DOHH2 (cell line): ENCODE measurements at regions not wholly inside any gene's neighbourhood (a gene's known extent, or its start where the extent isn't known, plus 50 kb on each side); places are given as distances from the start of the nearest gene placed in this dataset.

Experiments used
- H3F3A ChIP-seq: fragments of 200-600 bp; sonication (generic), shearing (Covaris generic); 2 replicates; pipeline ENCODE4 v1.6.0; 2016; ENCODE audit warnings: antibody characterized with exemption, mild to moderate bottlenecking; ENCODE audit not compliant: control insufficient read depth, insufficient read depth
- H3K27ac ChIP-seq: fragments of 200-600 bp; sonication (generic); 2 replicates; pipeline ENCODE4 v1.5.1; 2014; ENCODE audit warnings: low read depth, mild to moderate bottlenecking, low read length, moderate library complexity
- H3K27me3 ChIP-seq: fragments of 200-600 bp; sonication (generic); 2 replicates; pipeline ENCODE4 v1.6.1; 2014; ENCODE audit warnings: mild to moderate bottlenecking, low read length, mixed read lengths; ENCODE audit not compliant: control insufficient read depth
- H3K36me3 ChIP-seq: fragments of 200-600 bp; sonication (generic); 2 replicates; pipeline ENCODE4 v1.6.1; 2014; ENCODE audit warnings: mild to moderate bottlenecking, low read length, moderate library complexity, mixed read lengths; ENCODE audit not compliant: control insufficient read depth
- H3K4me1 ChIP-seq: fragments of 200-600 bp; sonication (generic); 2 replicates; pipeline ENCODE4 v1.6.1; 2014; ENCODE audit warnings: mild to moderate bottlenecking, low read length, mixed read lengths; ENCODE audit not compliant: control insufficient read depth
- H3K4me2 ChIP-seq: fragments of 200-600 bp; sonication (generic); 2 replicates; pipeline ENCODE4 v1.6.0; 2014; ENCODE audit warnings: mild to moderate bottlenecking, low read length, moderate library complexity
- H3K4me3 ChIP-seq: fragments of 200-600 bp; sonication (generic); 2 replicates; pipeline ENCODE4 v1.5.1; 2014; ENCODE audit warnings: mild to moderate bottlenecking, low read length, mixed read lengths
- H3K79me2 ChIP-seq: fragments of 200-600 bp; sonication (generic); 2 replicates; pipeline ENCODE4 v1.6.1; 2014; ENCODE audit warnings: mild to moderate bottlenecking, low read length, mixed read lengths; ENCODE audit not compliant: control insufficient read depth
- H3K9me2 ChIP-seq: fragments of 200-600 bp; sonication (generic); replicated peaks from 2 replicates; pipeline ENCODE4 v1.6.1; 2014; ENCODE audit warnings: mild to moderate bottlenecking, low read length, mixed read lengths; ENCODE audit not compliant: control insufficient read depth
- H3K9me3 ChIP-seq: fragments of 200-600 bp; sonication (generic); 2 replicates; pipeline ENCODE4 v1.6.1; 2014; ENCODE audit warnings: antibody characterized with exemption, low read length, mixed read lengths; ENCODE audit not compliant: control insufficient read depth, insufficient read depth
- H4K20me1 ChIP-seq: fragments of 200-600 bp; sonication (generic); 2 replicates; pipeline ENCODE4 v1.6.0; 2014; ENCODE audit warnings: low read depth, mild to moderate bottlenecking, antibody characterized with exemption, low read length, moderate library complexity; ENCODE audit not compliant: control insufficient read depth, insufficient read depth
- CTCF ChIP-seq: fragments of 200-600 bp; sonication (generic); IDR thresholded peaks from one replicate; pipeline ENCODE4 v1.5.1; 2014; ENCODE audit warnings: antibody characterized with exemption, mild to moderate bottlenecking, low read depth, low read length; ENCODE audit not compliant: poor library complexity, severe bottlenecking
- EZH2phosphoT487 ChIP-seq: fragments of 200-600 bp; sonication (generic); IDR thresholded peaks from 2 replicates; pipeline ENCODE4 v1.6.1; 2017; ENCODE audit warnings: borderline replicate concordance, mild to moderate bottlenecking, antibody characterized with exemption, low read length, moderate library complexity, mixed read lengths

- TF ChIP-seq CTCF (no peak), EZH2phosphoT487 (no peak)
- H3K4me2 ChIP-seq: no peak overlapping the region
- H4K20me1 ChIP-seq: no peaks in the 10 kb centered on the region
- H3K27me3 ChIP-seq: no peaks in the 10 kb centered on the region
- no peaks in the 10 kb centered on the region for H3K36me3 ChIP-seq
- no peak overlapping the region for H3K27ac ChIP-seq
- H3K9me2 ChIP-seq: no peaks in the 10 kb centered on the region
- H3F3A ChIP-seq: no peaks in the 10 kb centered on the region
- no peaks in the 10 kb centered on the region for H3K9me3 ChIP-seq
- H3K79me2 ChIP-seq: no peaks in the 10 kb centered on the region
- no peak overlapping the region for H3K4me3 ChIP-seq
- H3K4me1 ChIP-seq: no peaks in the 10 kb centered on the region
Observed at GRCh38 chr16:87243478-87243877, 73.7 kb downstream of the C16orf95 start.

- Histone ChIP-seq H3K27ac (no peak overlapping the region), H3K4me2 (no peak overlapping the region)
Observed at GRCh38 chr16:87244636-87245197, 72.5 kb downstream of the C16orf95 start.

GRCh38 chr16:87245511-87245910 lies 71.7 kb downstream of the C16orf95 start:
- no peak for TF ChIP-seq CTCF
- no peak for TF ChIP-seq EZH2phosphoT487
- Histone ChIP-seq H3K4me3 (no peak overlapping the region), H3K9me2 (no peaks in the 10 kb centered on the region), H3F3A (no peaks in the 10 kb centered on the region), H4K20me1 (no peaks in the 10 kb centered on the region), H3K4me1 (no peaks in the 10 kb centered on the region), H3K79me2 (no peaks in the 10 kb centered on the region), H3K27ac (no peak overlapping the region), H3K27me3 (no peaks in the 10 kb centered on the region), H3K36me3 (no peaks in the 10 kb centered on the region), H3K4me2 (no peak overlapping the region), H3K9me3 (no peaks in the 10 kb centered on the region)

More at GRCh38 chr16:87244636-87245197, 72.5 kb downstream of the C16orf95 start:
- no peaks in the 10 kb centered on the region for H3K36me3 ChIP-seq
- H3K9me2 ChIP-seq: no peaks in the 10 kb centered on the region
- H3F3A ChIP-seq: no peaks in the 10 kb centered on the region
- TF ChIP-seq EZH2phosphoT487: no peak
- no peaks in the 10 kb centered on the region for H4K20me1 ChIP-seq
- H3K4me1 ChIP-seq: no peaks in the 10 kb centered on the region
- H3K9me3 ChIP-seq: no peaks in the 10 kb centered on the region
- no peaks in the 10 kb centered on the region for H3K27me3 ChIP-seq
- H3K4me3 ChIP-seq: no peak overlapping the region
- no peaks in the 10 kb centered on the region for H3K79me2 ChIP-seq

- Histone ChIP-seq H3F3A (no peaks in the 10 kb centered on the region), H3K4me3 (no peak overlapping the region), H3K79me2 (no peaks in the 10 kb centered on the region), H3K36me3 (no peaks in the 10 kb centered on the region), H3K27me3 (no peaks in the 10 kb centered on the region), H3K4me1 (no peaks in the 10 kb centered on the region), H3K9me2 (no peaks in the 10 kb centered on the region), H3K27ac (no peak overlapping the region), H3K9me3 (no peaks in the 10 kb centered on the region), H3K4me2 (no peak overlapping the region), H4K20me1 (no peaks in the 10 kb centered on the region)
- TF ChIP-seq CTCF (no peak), EZH2phosphoT487 (no peak)
Observed at GRCh38 chr16:87246269-87247065, 70.7 kb downstream of the C16orf95 start.
